SU-DHL-6 (cell line): ENCODE measurements at regions not wholly inside any gene's neighbourhood (a gene's known extent, or its start where the extent isn't known, plus 50 kb on each side); places are given as distances from the start of the nearest gene placed in this dataset.

Experiments
- H2AFZ ChIP-seq: fragments of 200-600 bp; sonication (generic); 2 replicates; pipeline ENCODE4 v1.6.1; 2014; ENCODE audit warnings: low read depth, mild to moderate bottlenecking, moderate library complexity, mixed read lengths, antibody characterized with exemption, low read length; ENCODE audit not compliant: severe bottlenecking
- H3F3A ChIP-seq: fragments of 200-600 bp; shearing (Covaris generic); 2 replicates; pipeline ENCODE4 v1.6.0; 2016; ENCODE audit warnings: antibody characterized with exemption, mild to moderate bottlenecking; ENCODE audit not compliant: insufficient read depth
- H3K27ac ChIP-seq: fragments of 200-600 bp; sonication (generic); 2 replicates; pipeline ENCODE4 v1.5.1; 2016; ENCODE audit warnings: low read depth, mild to moderate bottlenecking, low read length, moderate library complexity, mixed read lengths
- H3K27me3 ChIP-seq: fragments of 200-600 bp; sonication (generic), shearing (Covaris generic); 2 replicates; pipeline ENCODE4 v1.6.0; 2014; ENCODE audit warnings: mild to moderate bottlenecking, low read length
- H3K36me3 ChIP-seq: fragments of 200-600 bp; sonication (generic); 2 replicates; pipeline ENCODE4 v1.6.1; 2014; ENCODE audit warnings: mild to moderate bottlenecking, low read length, mixed read lengths
- H3K4me2 ChIP-seq: fragments of 300-600, 200-600 bp; shearing (Covaris generic), sonication (generic); 2 replicates; pipeline ENCODE4 v1.6.0; 2014; ENCODE audit warnings: low read length, low read depth, mild to moderate bottlenecking; ENCODE audit not compliant: poor library complexity, severe bottlenecking
- H3K4me3 ChIP-seq: fragments of 200-600 bp; sonication (generic); 2 replicates; pipeline ENCODE4 v1.5.1; 2014; ENCODE audit warnings: antibody characterized with exemption, low read length, mild to moderate bottlenecking, mixed read lengths; ENCODE audit not compliant: insufficient read depth, poor library complexity, severe bottlenecking
- H3K79me2 ChIP-seq: fragments of 200-600 bp; sonication (generic); 2 replicates; pipeline ENCODE4 v1.6.1; 2014; ENCODE audit warnings: mild to moderate bottlenecking, low read length, moderate library complexity; ENCODE audit not compliant: insufficient read depth
- H3K9ac ChIP-seq: fragments of 200-600 bp; sonication (generic); 2 replicates; pipeline ENCODE4 v1.7.0; 2014; ENCODE audit warnings: mild to moderate bottlenecking, low read length
- H3K9me2 ChIP-seq: fragments of 200-600 bp; sonication (generic); replicated peaks from 2 replicates; pipeline ENCODE4 v1.6.1; 2014; ENCODE audit warnings: low read length; ENCODE audit not compliant: insufficient read depth
- H3K9me3 ChIP-seq: fragments of 200-600 bp; sonication (generic); 2 replicates; pipeline ENCODE4 v1.6.1; 2014; ENCODE audit warnings: low read length, mixed read lengths; ENCODE audit not compliant: insufficient read depth
- H4K20me1 ChIP-seq: fragments of 200-600 bp; sonication (generic); 2 replicates; pipeline ENCODE4 v1.6.1; 2014; ENCODE audit warnings: low read depth, mild to moderate bottlenecking, antibody characterized with exemption, low read length, moderate library complexity, mixed read lengths
- CTCF ChIP-seq: fragments of 200-600 bp; sonication (generic); IDR thresholded peaks from one replicate; pipeline ENCODE4 v1.5.1; 2017; ENCODE audit warnings: antibody characterized with exemption, mild to moderate bottlenecking, low read length, moderate library complexity; ENCODE audit not compliant: insufficient read depth, poor library complexity, severe bottlenecking
- EZH2phosphoT487 ChIP-seq: fragments of 200-600 bp; sonication (generic), shearing (Covaris generic); conservative IDR thresholded peaks from 2 replicates; pipeline ENCODE4 v1.6.1; 2018; ENCODE audit warnings: mild to moderate bottlenecking, antibody characterized with exemption, low read length, moderate library complexity, mixed read lengths

GRCh38 chr1:55338448-55338820 is 123.3 kb upstream of the USP24 start:
- H3K79me2 ChIP-seq, result no peaks in the 10 kb centered on the region
- no peaks in the 10 kb centered on the region for H3K36me3 ChIP-seq
- no peaks in the 10 kb centered on the region for H3K9me2 ChIP-seq
- H3K4me2 ChIP-seq, result no peak overlapping the region
- no peaks in the 10 kb centered on the region for H4K20me1 ChIP-seq
- no peak overlapping the region for H3K9ac ChIP-seq
- H3K4me3 ChIP-seq, result no peak overlapping the region
- no peak overlapping the region for H2AFZ ChIP-seq
- no peaks in the 10 kb centered on the region for H3K9me3 ChIP-seq
- no peak overlapping the region for H3K27ac ChIP-seq
- no peaks in the 10 kb centered on the region for H3K27me3 ChIP-seq
- no peak for TF ChIP-seq EZH2phosphoT487
- no peak for TF ChIP-seq CTCF
- no peaks in the 10 kb centered on the region for H3F3A ChIP-seq

DNA sequence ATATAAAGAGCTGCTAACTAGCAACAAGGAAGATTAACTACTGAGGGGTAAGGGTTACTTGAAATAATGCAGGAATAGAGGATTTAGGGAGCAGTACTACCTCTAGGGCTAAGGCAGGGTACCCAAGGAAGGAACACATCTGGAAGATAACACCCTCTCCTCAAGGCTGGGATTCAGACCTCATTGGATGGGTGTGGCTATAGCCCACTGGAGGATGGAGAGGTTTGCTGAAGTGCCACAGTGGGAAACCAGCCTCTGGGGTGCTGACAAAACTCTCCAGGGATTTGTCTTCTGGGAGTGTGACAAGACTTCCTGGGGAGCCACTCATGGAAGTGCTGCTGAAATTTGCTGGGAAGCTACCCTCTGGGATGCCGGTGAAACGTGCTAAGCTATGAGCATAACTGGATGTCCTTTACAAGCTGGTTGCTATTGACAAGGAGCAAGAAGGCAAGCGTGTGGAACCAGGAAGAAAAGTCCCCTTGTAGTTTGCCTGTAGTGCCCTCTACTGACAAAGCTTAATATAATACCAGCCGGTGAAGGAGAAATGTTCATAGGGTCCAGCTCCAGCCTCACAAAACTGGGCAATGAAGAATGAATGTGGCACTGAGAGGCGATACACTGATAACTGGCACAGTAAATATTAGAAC is 122.8 kb upstream of the USP24 start:
- no peak overlapping the region for H3K9ac ChIP-seq
- H3K9me3 ChIP-seq, result no peaks in the 10 kb centered on the region
- H3K36me3 ChIP-seq, result no peaks in the 10 kb centered on the region
- H3K4me3 ChIP-seq, result no peak overlapping the region
- no peak overlapping the region for H3K4me2 ChIP-seq
- H3K27ac ChIP-seq, result no peak overlapping the region
- no peaks in the 10 kb centered on the region for H4K20me1 ChIP-seq
- no peak overlapping the region for H2AFZ ChIP-seq
- TF ChIP-seq EZH2phosphoT487 (no peak), CTCF (peak; percentile 29)
- no peaks in the 10 kb centered on the region for H3K27me3 ChIP-seq
- H3K9me2 ChIP-seq, result no peaks in the 10 kb centered on the region
- no peaks in the 10 kb centered on the region for H3F3A ChIP-seq
- no peaks in the 10 kb centered on the region for H3K79me2 ChIP-seq

GRCh38 chr1:55334797-55335196 is 119.6 kb upstream of the USP24 start:
- Histone ChIP-seq H3K27me3 (no peaks in the 10 kb centered on the region), H2AFZ (no peak overlapping the region), H3K36me3 (no peaks in the 10 kb centered on the region), H3K9me2 (no peaks in the 10 kb centered on the region), H3K27ac (no peak overlapping the region), H4K20me1 (no peaks in the 10 kb centered on the region), H3K79me2 (no peaks in the 10 kb centered on the region), H3K4me2 (no peak overlapping the region), H3F3A (no peaks in the 10 kb centered on the region), H3K9ac (no peak overlapping the region), H3K4me3 (no peak overlapping the region), H3K9me3 (no peaks in the 10 kb centered on the region)
- TF ChIP-seq CTCF (no peak), EZH2phosphoT487 (no peak)
